Erythroblast (primary cell): ENCODE measurements at regions not wholly inside any gene's neighbourhood (a gene's known extent, or its start where the extent isn't known, plus 50 kb on each side); places are given as distances from the start of the nearest gene placed in this dataset.

Experiments
- GATA1 ChIP-seq: IDR thresholded peaks from 2 replicates; pipeline ENCODE4 v1.6.1; 2011; ENCODE audit warnings: low read depth, mild to moderate bottlenecking, control low read depth, low read length, moderate library complexity
- POLR2A ChIP-seq: IDR thresholded peaks from 2 replicates; pipeline ENCODE4 v1.6.1; 2011; ENCODE audit warnings: mild to moderate bottlenecking, low read length

GRCh38 chr12:30827101-30828066 is 72.6 kb upstream of the CAPRIN2 start:
- no peak for TF ChIP-seq POLR2A
- TF ChIP-seq GATA1: no peak
